ENCODE measurements at regions not wholly inside any gene's neighbourhood (a gene's known extent, or its start where the extent isn't known, plus 50 kb on each side); places are given as distances from the start of the nearest gene placed in this dataset.
"Not testable (repeated sequence)": the region's sequence is repeated elsewhere in the genome, so short reads cannot be mapped to it uniquely, and the experiment has no call there.

DNA sequence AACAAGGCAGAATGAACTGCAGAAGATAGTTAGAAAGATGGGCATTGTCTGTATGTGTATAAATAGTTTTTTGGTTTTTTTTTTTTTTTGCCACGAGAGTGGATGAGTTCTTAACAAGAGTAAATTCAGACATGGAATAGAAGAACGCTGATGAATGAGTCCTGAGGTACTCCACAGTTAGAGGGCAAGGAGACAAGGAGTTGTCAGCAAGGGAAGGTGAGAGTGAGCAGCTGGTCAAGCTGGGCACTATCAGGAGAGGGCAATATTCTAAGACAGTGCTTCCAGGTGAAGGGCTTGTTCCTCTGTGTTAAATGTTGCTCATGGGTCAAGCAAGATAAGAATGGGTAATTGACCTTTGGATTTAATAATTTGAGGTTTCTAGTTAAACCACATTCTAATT lies 138.6 kb upstream of the FAM78B start:
- no peak for DNase-seq (ENCODE audit: low read depth)

DNA sequence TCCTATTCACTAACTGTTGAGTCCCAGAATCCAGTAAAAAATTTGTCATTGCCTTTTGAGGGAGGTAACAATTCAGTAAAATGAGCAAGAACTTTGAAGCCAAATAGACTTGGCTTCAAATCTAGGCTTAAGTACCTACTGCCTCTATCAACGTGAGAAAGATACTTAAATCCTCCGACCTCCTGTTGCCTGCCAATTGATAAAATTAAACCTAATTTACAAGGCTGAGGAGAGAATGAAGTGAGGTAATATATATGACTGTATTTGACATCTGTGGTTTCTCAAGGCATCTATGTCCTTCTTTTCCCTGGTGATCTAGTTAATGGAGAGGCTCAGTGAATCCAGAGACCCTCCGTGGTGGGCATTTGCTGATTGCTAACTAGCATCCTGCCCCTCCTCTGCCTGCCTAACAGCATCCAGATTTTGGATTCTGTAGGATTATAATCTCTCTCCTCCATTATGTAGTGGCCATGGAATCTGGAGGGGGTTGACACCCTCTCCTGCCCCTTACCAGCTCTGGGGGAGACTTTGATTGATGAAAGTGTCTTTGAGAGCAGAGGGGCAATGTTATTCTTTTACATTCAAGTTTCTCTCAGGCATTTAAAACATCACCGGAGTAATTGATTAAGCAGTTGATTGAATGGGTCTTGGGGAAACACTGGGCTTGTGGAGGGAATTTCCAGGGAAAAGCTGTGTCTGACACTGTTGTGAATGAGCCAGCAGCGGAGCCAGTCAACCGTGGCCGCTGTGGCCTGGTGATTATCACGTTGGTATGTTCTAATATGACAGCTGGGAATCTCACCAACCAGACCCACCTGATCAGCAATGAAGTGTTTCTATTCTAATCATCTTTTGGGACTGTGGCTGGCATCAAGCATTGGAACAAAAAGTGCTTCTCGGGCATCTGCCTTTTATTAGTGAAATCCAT lies 140.7 kb upstream of the FAM78B start:
- no peak for DNase-seq (ENCODE audit: low read depth)

DNA sequence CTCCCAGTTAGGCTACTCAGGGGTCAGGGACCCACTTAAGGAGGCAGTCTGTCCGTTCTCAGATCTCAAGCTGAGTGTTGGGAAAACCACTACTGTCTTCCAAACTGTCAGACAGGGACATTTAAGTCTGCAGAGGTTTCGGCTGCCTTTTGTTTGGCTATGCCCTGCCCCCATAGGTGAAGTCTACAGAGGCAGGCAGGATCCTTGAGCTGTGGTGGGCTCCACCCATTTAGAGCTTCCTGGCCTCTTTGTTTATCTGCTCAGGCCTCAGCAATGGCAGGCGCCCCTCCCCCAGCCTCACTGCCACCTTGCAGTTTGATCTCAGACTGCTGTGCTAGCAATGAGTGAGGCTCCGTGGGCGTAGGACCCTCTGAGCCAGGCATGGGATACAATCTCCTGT lies 149.5 kb upstream of the FAM78B start:
- not testable (repeated sequence) for DNase-seq (ENCODE audit: low read depth)

DNA sequence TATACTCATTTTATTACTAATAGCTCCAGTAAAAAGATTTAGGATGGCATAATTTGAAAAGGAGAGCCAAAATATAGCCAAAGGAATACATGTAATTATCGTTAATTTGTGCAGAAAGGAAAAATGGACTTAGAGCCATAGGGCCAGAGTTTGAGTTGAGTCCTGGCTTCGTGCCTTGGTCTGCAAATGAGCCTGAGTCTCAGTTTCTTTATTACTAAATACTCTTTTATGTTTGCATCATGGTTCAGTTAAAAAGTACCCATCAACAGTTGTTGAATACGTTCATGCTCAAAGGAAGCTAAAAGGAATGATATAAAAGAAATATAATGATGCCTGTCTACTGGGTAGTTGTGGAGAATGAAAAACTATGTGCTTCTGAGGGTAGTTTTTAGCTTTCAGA lies 155.7 kb upstream of the FAM78B start:
- DNase-seq (ENCODE audit: low read depth), result no peak

DNA sequence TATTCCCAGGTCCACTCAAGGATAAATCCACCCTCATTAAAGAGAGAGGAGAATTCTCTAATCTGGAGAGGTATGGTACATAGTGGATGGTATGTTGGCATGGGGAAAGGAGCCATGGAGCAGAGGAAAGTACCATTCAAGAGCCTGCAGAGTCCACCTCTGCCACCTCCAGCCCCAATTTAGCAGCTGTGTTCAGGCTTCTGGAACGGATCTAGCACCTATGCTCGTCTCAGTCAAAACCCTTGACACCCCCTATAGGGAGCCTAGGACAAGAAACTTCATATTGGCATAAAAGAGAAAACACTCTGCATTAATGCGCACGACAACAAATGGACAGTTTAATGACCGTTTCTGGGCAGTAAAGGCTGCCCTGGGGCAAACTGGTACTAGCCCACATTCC lies 161.1 kb upstream of the FAM78B start:
- no peak for DNase-seq (ENCODE audit: low read depth)

DNA sequence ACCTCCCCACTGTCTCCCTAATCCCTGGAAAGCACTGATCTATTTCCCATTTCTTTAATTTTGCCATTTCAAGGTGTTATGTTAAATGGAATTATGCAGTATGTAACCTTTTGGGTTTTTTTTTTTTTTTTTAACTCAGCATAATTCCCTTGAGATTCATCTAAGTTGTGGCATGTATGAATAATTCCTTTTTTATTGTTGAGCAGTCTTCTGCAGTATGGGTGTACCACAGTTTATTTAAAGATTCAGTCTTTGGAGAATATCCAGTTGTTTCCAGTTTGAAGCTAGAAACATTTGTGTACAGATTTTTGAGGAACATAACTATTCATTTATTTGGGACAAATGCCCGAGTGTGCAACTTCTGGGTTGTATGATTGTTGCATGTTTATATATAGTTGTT lies 162.2 kb upstream of the FAM78B start:
- DNase-seq (ENCODE audit: low read depth), result no peak

DNA sequence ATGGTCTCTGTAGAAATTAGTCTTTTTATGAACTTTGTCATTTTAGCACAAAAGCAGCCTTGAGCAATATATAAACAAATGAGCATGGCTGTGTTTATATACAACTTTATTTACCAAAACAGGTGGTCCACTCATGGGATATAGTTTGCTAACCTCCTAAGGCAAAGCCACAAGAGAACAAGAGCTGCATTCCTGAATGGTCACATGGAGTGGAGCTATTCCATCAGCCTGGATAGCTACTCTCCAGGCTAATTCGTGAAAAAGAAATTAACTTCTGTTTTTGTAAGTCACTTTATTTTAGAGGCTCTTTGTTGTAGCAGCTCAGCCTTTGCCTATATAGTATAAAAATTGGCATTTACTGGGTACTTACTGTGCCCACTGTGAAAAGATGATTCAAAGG lies 163.3 kb upstream of the FAM78B start:
- no peak for DNase-seq (ENCODE audit: low read depth)

DNA sequence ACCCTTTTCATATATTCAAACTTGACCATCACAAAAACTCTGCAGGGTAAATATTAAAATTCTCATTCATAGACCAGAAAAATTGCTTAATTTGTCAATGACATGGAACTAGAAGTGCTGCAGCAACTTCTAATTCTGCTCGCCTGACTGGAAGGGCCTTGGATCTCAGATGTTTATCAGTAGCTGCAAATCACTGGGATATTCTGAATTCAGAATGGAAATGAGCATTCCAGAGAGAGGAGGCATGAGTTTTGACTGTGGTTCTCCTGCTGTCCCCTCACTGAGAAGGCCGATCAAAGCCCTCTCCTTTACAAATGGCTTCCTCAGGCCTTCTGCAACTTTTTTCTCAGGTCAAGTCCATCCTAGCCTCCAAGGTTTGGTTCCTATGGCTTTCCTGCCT lies 171.3 kb upstream of the FAM78B start:
- DNase-seq (ENCODE audit: low read depth), result no peak

DNA sequence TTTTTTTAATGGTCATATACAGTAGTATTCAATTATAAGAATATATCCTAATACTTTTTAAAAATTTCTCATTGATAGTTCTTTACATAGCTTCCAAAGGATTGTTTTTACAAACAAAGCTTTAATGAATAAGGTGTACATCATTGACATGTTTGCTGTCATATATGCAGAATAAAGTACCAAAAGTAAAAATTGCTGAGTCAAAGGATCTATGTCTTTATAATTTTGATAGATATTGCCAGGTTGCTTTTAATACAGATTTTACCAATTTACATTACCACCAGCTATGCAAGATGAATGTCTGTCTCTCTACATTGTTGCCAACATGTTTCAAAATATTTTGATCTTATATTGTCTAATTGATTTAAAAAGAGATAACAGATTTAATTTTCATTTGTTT lies 173.9 kb upstream of the FAM78B start:
- DNase-seq (ENCODE audit: low read depth), result no peak

DNA sequence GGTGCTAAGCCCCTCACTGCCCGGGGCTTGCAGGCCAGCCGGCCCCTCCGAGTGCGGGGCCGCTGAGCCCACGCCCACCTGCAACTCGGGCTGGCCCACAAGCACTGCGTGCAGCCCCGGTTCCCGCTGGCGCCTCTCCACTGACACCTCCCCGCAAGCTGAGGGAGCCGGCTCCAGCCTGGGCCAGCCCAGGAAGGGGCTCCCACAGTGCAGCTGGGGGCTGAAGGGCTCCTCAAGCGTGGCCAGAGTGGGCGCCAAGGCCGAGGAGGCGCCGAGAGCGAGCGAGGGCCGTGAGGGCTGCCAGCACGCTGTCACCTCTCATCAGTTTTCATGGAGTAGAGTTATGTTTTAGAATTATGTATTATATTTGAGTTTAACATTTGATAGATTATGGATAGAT lies 176.5 kb upstream of the FAM78B start:
- no peak for DNase-seq (ENCODE audit: low read depth)

DNA sequence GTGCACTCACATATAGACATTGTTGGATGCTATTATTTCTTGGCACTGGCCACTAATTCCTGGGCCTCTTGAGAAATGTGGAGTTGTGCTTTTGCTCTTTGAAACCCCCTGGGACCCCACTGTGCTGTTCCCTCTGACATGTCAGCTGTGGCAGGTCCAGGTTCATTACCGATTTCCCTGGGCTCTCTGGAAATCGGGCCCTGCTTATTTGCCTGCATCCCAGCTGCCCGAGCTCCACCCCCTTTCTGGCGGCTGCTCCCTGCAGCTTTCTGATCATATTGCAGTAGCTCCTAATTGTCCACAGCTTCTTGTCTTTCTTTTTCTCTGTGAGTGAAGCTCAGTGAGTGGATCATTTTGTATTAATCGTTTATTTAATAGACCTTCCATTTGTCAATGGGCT lies 183.7 kb upstream of the FAM78B start:
- DNase-seq (ENCODE audit: low read depth), result no peak

DNA sequence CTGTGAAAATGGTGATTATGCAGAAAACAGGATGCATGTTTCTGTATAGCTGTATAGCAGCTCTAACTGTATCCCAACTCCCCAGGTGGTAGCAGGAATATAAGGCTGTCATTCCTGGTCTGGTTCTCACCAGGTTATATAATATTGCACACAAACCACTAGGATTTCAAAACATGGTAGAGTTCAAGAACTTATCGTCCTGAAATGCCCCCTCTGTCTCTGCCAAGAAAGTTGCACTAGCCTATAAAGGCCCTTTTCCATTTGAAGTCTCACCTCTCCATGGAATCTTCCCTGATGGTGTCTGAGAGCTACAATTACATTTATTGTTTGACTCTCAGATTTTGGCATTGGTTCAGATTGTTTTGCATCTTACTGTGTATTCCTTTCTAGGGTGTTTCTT lies 184.9 kb upstream of the FAM78B start:
- DNase-seq (ENCODE audit: low read depth), result no peak

DNA sequence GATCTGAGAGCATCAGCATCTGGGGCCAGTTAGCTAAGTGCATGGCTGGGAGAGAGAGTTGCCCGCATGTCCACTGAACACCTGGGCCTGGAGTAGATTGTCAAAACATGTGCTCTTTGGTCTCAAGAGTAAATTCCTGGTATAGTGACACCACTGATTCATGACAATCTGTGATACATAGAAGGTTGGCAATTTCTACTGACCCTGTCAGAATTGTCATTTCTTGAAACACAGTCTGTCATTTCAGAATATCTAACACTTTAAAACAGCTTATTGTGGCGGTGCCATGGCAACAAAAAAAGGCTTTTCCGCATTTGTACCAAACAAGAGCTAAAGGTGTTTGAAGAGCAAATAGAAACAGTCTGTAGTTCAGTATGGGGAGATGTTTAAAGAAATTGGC lies 186.4 kb upstream of the FAM78B start:
- DNase-seq (ENCODE audit: low read depth), result no peak

DNA sequence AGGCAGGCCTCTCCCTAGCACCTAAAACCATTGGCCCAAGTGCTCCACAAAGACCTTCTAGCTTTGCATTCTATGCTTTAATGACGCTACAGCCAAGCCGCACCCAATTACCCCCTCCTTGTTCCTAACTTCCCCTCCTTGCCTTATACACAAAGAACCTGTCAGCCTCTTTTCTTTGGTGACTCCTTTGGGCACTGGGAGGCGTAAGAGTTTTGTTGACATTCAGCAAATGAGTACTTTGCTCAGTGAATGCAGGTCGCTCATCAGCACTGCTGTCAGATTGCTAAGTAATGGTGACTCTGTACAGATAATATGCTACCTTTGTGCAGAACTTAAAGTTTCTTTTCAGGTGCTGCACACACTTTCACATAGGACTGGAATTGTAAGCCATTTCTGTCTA lies 187.6 kb upstream of the FAM78B start:
- DNase-seq (ENCODE audit: low read depth), result no peak

DNA sequence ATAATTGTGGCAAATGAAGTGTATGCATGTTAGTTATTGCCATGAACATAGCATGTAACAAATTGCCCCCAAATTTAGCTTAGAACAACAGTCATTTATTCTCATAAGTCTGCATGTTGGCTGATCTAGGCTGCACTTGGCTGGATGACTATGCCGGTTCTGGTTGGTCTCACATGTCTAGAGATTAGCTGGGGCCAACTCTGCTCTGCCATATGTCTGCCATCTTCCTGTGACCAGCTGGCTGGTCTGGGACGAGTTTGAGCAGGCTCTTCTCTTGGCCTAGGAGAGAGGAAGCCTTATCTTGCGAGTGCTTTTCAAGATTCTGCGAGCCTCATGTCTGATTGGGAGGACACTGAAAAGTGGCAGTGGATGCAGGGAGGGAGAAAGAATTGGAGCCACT lies 198.3 kb upstream of the FAM78B start:
- DNase-seq (ENCODE audit: low read depth), result no peak

DNA sequence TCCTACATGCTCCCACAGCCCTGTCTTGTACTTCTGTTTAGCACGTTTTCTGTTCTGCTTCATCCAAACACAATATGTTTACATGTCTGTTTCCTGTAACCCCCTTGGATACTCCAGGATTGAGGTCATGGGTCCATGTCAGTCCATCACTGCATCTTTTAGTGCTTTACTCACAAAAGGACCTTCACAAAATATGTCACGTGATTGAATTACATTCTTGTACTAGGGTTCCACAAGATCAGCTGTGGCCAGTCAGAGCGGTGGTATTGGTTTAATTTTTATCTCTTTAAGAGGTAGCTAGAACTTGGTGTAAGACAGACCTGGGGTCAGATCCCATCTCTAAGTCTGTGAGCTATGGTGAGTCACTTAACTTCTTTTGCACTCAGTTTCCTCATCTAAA lies 201.2 kb upstream of the FAM78B start:
- DNase-seq (ENCODE audit: low read depth), result no peak

DNA sequence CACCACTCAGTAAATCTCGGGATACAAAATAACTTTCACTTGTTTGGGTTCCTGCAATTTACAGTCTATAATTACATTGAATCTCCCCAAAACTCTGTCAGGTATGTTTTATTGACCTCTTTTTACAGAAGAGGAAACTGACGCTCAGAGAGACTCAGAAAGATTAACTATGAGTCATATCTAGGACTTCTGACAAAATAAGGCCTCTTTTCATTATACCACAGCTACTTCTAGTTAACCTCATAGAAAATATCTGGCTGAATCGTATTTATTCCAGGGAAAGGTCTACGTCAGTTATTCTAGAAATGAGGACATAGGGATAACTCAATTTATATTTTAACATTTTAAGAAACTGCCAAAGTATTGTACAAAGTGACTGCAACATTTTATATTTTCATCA lies 211.1 kb upstream of the FAM78B start:
- no peak for DNase-seq (ENCODE audit: low read depth)

DNA sequence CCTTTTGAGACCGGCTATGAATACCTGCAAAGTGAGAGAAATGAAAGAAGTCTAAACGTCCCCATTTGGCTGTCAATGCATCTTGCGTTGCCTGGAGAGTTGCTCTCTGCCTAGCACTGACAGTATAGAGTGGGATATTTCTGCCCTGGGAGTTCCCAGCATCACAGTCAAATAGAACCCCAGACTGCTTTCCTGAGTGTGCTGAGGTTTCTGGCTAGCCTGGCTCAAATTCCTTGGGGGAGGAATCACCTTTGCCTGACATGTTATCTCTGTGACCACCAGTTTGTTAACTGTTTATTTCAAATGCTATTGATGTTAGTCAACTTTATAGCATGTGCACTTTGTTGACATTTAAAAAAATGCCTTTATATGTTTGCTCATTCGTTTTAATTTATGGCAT lies 212.0 kb upstream of the FAM78B start:
- no peak for DNase-seq (ENCODE audit: low read depth)

DNA sequence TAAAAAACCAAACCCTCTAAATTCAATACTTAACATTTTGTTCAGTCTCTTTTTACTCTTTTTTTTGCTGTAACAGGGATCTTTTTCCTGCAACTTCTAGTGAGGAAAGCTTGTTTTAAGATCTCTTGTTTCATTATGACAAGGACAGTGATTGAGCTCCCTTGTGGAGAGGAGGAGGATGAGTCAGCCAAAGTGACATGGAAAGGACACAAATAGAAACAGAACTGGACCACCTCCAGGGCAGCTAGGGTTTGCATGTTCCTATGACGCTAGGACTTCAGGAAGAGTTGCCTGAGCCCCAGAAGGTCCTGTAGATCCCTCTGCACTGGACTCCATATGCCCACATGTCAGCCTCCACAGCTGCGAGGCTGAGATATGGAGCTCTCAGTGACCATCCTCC lies 212.6 kb upstream of the FAM78B start:
- no peak for DNase-seq (ENCODE audit: low read depth)

DNA sequence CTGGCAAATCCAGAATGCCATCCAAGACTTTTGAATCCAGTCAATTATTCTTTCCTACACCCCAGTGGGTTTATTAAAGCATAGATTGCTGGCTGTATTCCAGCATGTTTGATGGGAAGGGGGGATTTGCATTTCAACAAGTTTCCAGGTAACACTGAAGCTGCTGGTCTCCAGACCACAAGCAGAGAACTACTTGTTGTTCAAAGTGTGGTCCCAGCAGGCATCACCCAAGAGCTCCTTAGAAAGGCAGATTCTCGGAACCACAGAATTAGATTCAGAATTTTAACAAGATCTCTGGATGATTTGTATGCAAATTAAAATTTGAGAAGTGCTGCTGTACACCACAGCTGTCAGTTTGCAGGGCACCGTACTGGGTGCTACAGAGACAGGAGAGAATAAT lies 216.3 kb upstream of the FAM78B start:
- DNase-seq (ENCODE audit: low read depth), result no peak

DNA sequence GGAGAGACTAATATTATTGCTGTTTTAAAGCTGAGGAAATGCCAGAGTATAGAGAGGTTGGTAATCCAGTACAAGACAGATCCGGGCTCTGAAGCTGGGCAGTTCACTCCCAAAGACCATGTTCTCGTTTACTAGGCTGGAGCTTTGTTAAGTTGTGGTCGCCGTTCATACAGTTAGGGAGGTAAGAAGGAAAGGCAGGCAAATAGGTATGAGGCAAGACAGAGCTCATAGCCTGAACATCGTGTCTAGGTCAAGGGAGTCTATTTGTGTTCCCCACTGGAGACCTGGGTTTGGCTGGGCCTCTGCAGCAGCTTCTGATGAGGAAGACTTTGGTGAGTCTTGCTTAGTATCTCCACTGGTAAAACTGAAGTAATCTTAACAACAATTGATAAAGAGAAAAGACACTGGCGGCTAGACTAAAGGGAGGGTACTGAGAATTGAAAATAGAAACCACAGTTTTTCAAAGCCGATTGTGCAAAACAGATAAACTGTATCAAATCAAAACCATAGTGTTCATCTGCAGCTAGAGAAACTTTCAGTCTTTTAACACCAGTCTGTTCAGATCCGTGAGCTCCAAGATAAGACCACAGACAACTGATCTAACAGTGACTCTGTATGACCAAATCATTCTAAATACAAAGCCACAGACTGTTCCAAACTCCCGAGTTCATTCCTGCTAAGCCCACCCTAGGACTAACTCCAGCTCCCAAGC lies 217.0 kb upstream of the FAM78B start:
- no peak for DNase-seq (ENCODE audit: low read depth)

DNA sequence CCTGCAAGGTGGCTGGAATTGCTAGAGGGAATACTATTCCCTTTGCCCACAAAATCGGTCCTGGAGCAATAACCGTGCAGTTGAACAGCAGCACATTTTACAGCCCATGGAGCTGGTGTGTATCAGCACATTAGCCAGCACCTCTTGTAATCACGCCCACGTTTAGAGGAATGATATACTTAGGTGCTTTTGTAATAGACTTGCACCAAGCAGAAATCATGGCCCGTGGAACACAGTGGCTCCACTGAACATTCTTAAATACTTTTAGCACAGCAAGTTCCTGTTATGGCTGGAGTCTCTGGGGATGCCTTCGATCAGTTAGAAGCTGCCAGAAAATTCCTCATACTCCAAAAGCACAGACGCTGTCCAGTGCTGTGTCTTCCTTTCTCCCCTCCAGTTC lies 218.1 kb upstream of the FAM78B start:
- no peak for DNase-seq (ENCODE audit: low read depth)

DNA sequence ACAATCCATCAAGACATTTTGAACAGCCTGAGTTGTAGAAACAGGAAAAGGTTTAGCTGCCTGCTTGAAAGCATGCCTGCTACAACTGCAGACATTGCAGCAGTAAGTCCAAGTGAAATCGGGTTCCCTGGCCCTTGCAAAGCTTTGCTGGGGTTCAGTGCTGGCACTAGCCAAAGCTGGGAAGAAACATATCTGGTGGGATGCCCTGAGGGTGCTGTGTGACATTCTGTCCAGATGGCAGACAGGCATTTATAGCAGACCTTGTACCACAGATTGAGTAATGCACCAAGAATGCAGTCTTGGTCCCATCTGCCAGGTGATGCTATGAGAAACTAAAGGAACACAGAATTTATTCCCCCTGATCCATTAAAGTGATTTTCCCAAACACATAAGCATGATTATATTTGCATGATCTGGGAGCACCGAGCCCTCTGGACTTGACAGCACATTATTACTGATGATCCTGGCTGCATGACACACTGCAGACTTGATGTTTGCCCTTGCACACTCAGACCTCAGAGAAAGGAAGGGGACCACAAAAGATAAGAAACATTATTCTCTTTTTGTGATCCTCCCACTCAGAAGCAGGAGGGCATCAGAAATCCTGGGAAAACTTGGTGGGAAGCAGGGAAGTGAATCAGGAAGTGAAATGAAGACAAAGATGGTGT lies 223.7 kb upstream of the FAM78B start:
- no peak for DNase-seq (ENCODE audit: low read depth)

Measured in non-pigmented ciliary epithelial cell (primary cell).